ENCODE measurements at regions not wholly inside any gene's neighbourhood (a gene's known extent, or its start where the extent isn't known, plus 50 kb on each side); places are given as distances from the start of the nearest gene placed in this dataset.

- TF ChIP-seq MLLT1 (IDR thresholded peaks at IDR 0.05): no peak
- no peak for TF ChIP-seq TCF12 (IDR thresholded peaks at IDR 0.05; ENCODE audit: low read depth, low read length)
- no peak for TF ChIP-seq E2F4 (IDR thresholded peaks at IDR 0.05; ENCODE audit: low read depth, low read length)
Measured at GRCh38 chr5:92380069-92380770, 997.1 kb upstream of the ARRDC3 start (continued).

- intact Hi-C loops (cut with micrococcal nuclease; ENCODE audit: unreplicated experiment) (no loop called here), in situ Hi-C loops (cut with MboI) (no loop called here)
- Histone ChIP-seq H3K27ac (ENCODE audit: control insufficient read depth, insufficient read depth) (no peak overlapping the region), H3K4me1 (ENCODE audit: control insufficient read depth, insufficient read depth, low read length) (no peaks in the 10 kb centered on the region), H3K9ac (ENCODE audit: control insufficient read depth, insufficient read depth, low read length) (no peak overlapping the region), H3K27me3 (replicated peaks in 1 of 2; ENCODE audit: control insufficient read depth in 2 of 2, insufficient read depth in 2 of 2, low read length in 1 of 2) (no peaks in the 10 kb centered on the region), H2AFZ (ENCODE audit: control insufficient read depth, low read depth, low read length) (no peak overlapping the region), H3K36me3 (ENCODE audit: control insufficient read depth in 2 of 2, insufficient read depth in 2 of 2, low read length in 1 of 2) (no peaks in the 10 kb centered on the region), H4K20me1 (ENCODE audit: control insufficient read depth, insufficient read depth) (no peaks in the 10 kb centered on the region), H3K79me2 (ENCODE audit: control insufficient read depth, insufficient read depth, low read length) (no peaks in the 10 kb centered on the region), H3K4me3 (no peak overlapping the region), H3K9me3 (replicated peaks; ENCODE audit: control insufficient read depth, insufficient read depth, low read length) (no peaks in the 10 kb centered on the region), H3K4me2 (ENCODE audit: control insufficient read depth, insufficient read depth) (no peak overlapping the region)
- SMC1A ChIA-PET (ENCODE audit: uncharacterized antibody, unreplicated experiment): interaction anchor here (0.8 to 2.2 kb wide), 5 partner anchors 13 to 48 kb away, joined by 3 to 6 read pairs (median 3); no protein-coding TSS in a partner anchor
- RAD21 ChIA-PET (ENCODE audit: unreplicated experiment): interaction anchor here (0.6 to 2.3 kb wide), 4 partner anchors 11 to 76 kb away, joined by 3 to 7 read pairs (median 5); no protein-coding TSS in a partner anchor
- POLR2A ChIA-PET: no interaction called here
- ATAC-seq: peak; percentile 76
- no peak for FAIRE-seq
- WGBS (ENCODE audit: insufficient coverage, insufficient replicate concordance, low lambda C conversion rate, missing lambda C conversion rate): 43% methylated on average over 9 of the region's 9 CpGs
- CTCF ChIA-PET: interaction anchor here (0.7 to 1.3 kb wide), 4 partner anchors 10 to 337 kb away, joined by 3 read pairs; no protein-coding TSS in a partner anchor
- BruUV-seq (replicated peaks): no TSS peak
- DNase-seq (ENCODE audit: low read depth, low spot score): no peak
- TF ChIP-seq STAT1 (conservative IDR thresholded peaks at IDR 0.05): no peak
- no peak for TF ChIP-seq SMC3 (IDR thresholded peaks at IDR 0.05; ENCODE audit: borderline replicate concordance, low read length)
- no peak for TF ChIP-seq ZNF384 (IDR thresholded peaks at IDR 0.05; ENCODE audit: borderline replicate concordance, low read depth, low read length)
- no peak for TF ChIP-seq ZZZ3 (IDR thresholded peaks at IDR 0.05; ENCODE audit: control insufficient read depth, insufficient read length, low read depth)
- no peak for TF ChIP-seq RBBP5 (conservative IDR thresholded peaks at IDR 0.05)
- TF ChIP-seq SPI1 (IDR thresholded peaks at IDR 0.05; ENCODE audit: borderline replicate concordance, insufficient read depth, low read depth, low read length): no peak
- TF ChIP-seq ATF7 (IDR thresholded peaks at IDR 0.05; ENCODE audit: low read depth): no peak
- TF ChIP-seq MEF2B (IDR thresholded peaks at IDR 0.05; ENCODE audit: partially characterized antibody, poor library complexity, severe bottlenecking): no peak
- TF ChIP-seq KAT2A (conservative IDR thresholded peaks at IDR 0.05; ENCODE audit: control insufficient read depth, low read depth, low read length): no peak
- no peak for TF ChIP-seq HDAC6 (IDR thresholded peaks at IDR 0.05; ENCODE audit: unreplicated experiment)
- no peak for TF ChIP-seq IKZF2 (IDR thresholded peaks at IDR 0.05)
- no peak for TF ChIP-seq ZBTB40 (IDR thresholded peaks at IDR 0.05; ENCODE audit: borderline replicate concordance)
- TF ChIP-seq GATAD2B (conservative IDR thresholded peaks at IDR 0.05; ENCODE audit: low read depth): no peak
Measured at GRCh38 chr5:92378966-92379611, 996.0 kb upstream of the ARRDC3 start.

Data from GM12878 (cell line).